Neural progenitor cell (in vitro differentiated cells): ENCODE measurements at regions not wholly inside any gene's neighbourhood (a gene's known extent, or its start where the extent isn't known, plus 50 kb on each side); places are given as distances from the start of the nearest gene placed in this dataset.

ENCODE experiments used
- DNase-seq: peaks from one replicate; pipeline ENCODE4 v3.0.0-alpha.2; 2016; ENCODE audit warnings: low spot score
- H2AFZ ChIP-seq: fragments of 200-600 bp; sonication (generic); replicated peaks from 2 replicates; pipeline ENCODE4 v1.6.1; 2016; ENCODE audit warnings: antibody characterized with exemption
- H3F3A ChIP-seq: fragments of 200-600 bp; sonication (generic); 2 replicates; pipeline ENCODE4 v1.6.1; 2016; ENCODE audit warnings: antibody characterized with exemption, low read depth
- H3K27ac ChIP-seq: fragments of 200-600 bp; sonication (generic); 2 replicates; pipeline ENCODE4 v1.5.1; 2016; ENCODE audit warnings: mild to moderate bottlenecking
- H3K27me3 ChIP-seq: fragments of 200-600 bp; sonication (generic); 2 replicates; pipeline ENCODE4 v1.6.1; 2016; ENCODE audit warnings: mild to moderate bottlenecking, moderate library complexity
- H3K36me3 ChIP-seq: fragments of 200-600 bp; sonication (generic); 2 replicates; pipeline ENCODE4 v1.5.1; 2016
- H3K4me1 ChIP-seq: fragments of 200-600 bp; sonication (generic); 2 replicates; pipeline ENCODE4 v1.6.1; 2016; ENCODE audit warnings: mixed run types
- H3K4me2 ChIP-seq: fragments of 200-600 bp; sonication (generic); 2 replicates; pipeline ENCODE4 v1.6.1; 2016
- H3K4me3 ChIP-seq: fragments of 200-600 bp; sonication (generic); 2 replicates; pipeline ENCODE4 v1.5.1; 2016
- H3K79me2 ChIP-seq: fragments of 200-600 bp; sonication (generic); 2 replicates; pipeline ENCODE4 v1.6.1; 2016; ENCODE audit warnings: low read depth
- H3K9ac ChIP-seq: fragments of 200-600 bp; sonication (generic); 2 replicates; pipeline ENCODE4 v1.6.1; 2016
- H3K9me3 ChIP-seq: fragments of 200-600 bp; sonication (generic); 2 replicates; pipeline ENCODE4 v1.5.1; 2016; ENCODE audit warnings: low read depth
- H4K20me1 ChIP-seq: fragments of 200-600 bp; sonication (generic); 2 replicates; pipeline ENCODE4 v1.6.1; 2016; ENCODE audit warnings: low read depth
- H3K27ac Mint-ChIP-seq: 3 replicates; pipeline ENCODE4 v1.8.0; 2021; ENCODE audit warnings: mixed read lengths
- H3K27me3 Mint-ChIP-seq: 2 replicates; pipeline ENCODE4 v1.8.0; 2022; ENCODE audit warnings: low read depth, mild to moderate bottlenecking, inconsistent platforms, moderate library complexity, mixed read lengths; ENCODE audit not compliant: insufficient read depth
- H3K36me3 Mint-ChIP-seq: 3 replicates; pipeline ENCODE4 v1.8.0; 2021; ENCODE audit warnings: mixed read lengths
- H3K4me1 Mint-ChIP-seq: 3 replicates; pipeline ENCODE4 v1.8.0; 2021; ENCODE audit warnings: mixed read lengths
- H3K4me3 Mint-ChIP-seq: 3 replicates; pipeline ENCODE4 v1.8.0; 2021; ENCODE audit warnings: mild to moderate bottlenecking, moderate library complexity, mixed read lengths
- H3K9me3 Mint-ChIP-seq: 3 replicates; pipeline ENCODE4 v1.8.0; 2020; ENCODE audit warnings: mixed read lengths
- EZH2 ChIP-seq: fragments of 200-600 bp; sonication (generic); IDR thresholded peaks from 2 replicates; pipeline ENCODE4 v1.6.1; 2017; ENCODE audit warnings: antibody characterized with exemption, mild to moderate bottlenecking, moderate library complexity
- EZH2phosphoT487 ChIP-seq: fragments of 200-600 bp; sonication (generic); IDR thresholded peaks from 2 replicates; pipeline ENCODE4 v1.6.1; 2017; ENCODE audit warnings: antibody characterized with exemption
- TF ChIP-seq, protein P1 (sequence below): fragments of 200-600 bp; sonication (generic); IDR thresholded peaks from 2 replicates; pipeline ENCODE4 v1.5.1; 2017; ENCODE audit warnings: antibody characterized with exemption, mild to moderate bottlenecking

- Histone ChIP-seq H3K27ac (no peak overlapping the region), H3K4me3 (no peak overlapping the region), H3K9me3 (no peaks in the 10 kb centered on the region), H3K79me2 (no peaks in the 10 kb centered on the region), H3K4me2 (no peak overlapping the region), H4K20me1 (no peaks in the 10 kb centered on the region), H3F3A (no peaks in the 10 kb centered on the region), H2AFZ (no peak overlapping the region), H3K4me1 (no peaks in the 10 kb centered on the region), H3K9ac (no peak overlapping the region), H3K36me3 (no peaks in the 10 kb centered on the region), H3K27me3 (no peaks in the 10 kb centered on the region)
- no peak overlapping the region for H3K27ac Mint-ChIP-seq
- H3K4me1 Mint-ChIP-seq, result no peaks in the 10 kb centered on the region
- H3K9me3 Mint-ChIP-seq, result peaks cover 9% of the 10 kb centered on the region
- DNase-seq, result peak; percentile 22
- no peak overlapping the region for H3K4me3 Mint-ChIP-seq
- no peak for TF ChIP-seq EZH2phosphoT487
- TF ChIP-seq, protein P1, sequence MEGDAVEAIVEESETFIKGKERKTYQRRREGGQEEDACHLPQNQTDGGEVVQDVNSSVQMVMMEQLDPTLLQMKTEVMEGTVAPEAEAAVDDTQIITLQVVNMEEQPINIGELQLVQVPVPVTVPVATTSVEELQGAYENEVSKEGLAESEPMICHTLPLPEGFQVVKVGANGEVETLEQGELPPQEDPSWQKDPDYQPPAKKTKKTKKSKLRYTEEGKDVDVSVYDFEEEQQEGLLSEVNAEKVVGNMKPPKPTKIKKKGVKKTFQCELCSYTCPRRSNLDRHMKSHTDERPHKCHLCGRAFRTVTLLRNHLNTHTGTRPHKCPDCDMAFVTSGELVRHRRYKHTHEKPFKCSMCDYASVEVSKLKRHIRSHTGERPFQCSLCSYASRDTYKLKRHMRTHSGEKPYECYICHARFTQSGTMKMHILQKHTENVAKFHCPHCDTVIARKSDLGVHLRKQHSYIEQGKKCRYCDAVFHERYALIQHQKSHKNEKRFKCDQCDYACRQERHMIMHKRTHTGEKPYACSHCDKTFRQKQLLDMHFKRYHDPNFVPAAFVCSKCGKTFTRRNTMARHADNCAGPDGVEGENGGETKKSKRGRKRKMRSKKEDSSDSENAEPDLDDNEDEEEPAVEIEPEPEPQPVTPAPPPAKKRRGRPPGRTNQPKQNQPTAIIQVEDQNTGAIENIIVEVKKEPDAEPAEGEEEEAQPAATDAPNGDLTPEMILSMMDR, result peak; percentile 31
- H3K36me3 Mint-ChIP-seq, result no peaks in the 10 kb centered on the region
- peaks cover 6% of the 10 kb centered on the region for H3K27me3 Mint-ChIP-seq
Observed at GRCh38 chr10:130333185-130333584, 197.0 kb downstream of the GLRX3 start.

- H3K9me3 Mint-ChIP-seq, result peaks cover 6% of the 10 kb centered on the region
Observed at GRCh38 chr10:130335336-130335735, 199.1 kb downstream of the GLRX3 start.

GRCh38 chr10:130336617-130337304 is 200.6 kb downstream of the GLRX3 start:
- H4K20me1 ChIP-seq, result no peaks in the 10 kb centered on the region
- H2AFZ ChIP-seq, result no peak overlapping the region
- no peaks in the 10 kb centered on the region for H3K9me3 ChIP-seq
- no peak overlapping the region for H3K27ac ChIP-seq
- no peak overlapping the region for H3K4me2 ChIP-seq
- TF ChIP-seq, protein P1, result peak; percentile 60
- TF ChIP-seq EZH2 (no peak), EZH2phosphoT487 (no peak)
- no peak overlapping the region for H3K9ac ChIP-seq
- Mint-ChIP-seq H3K4me3 (no peak overlapping the region), H3K27ac (no peak overlapping the region), H3K36me3 (no peaks in the 10 kb centered on the region), H3K9me3 (peaks cover 6% of the 10 kb centered on the region), H3K27me3 (peaks cover 6% of the 10 kb centered on the region), H3K4me1 (no peaks in the 10 kb centered on the region)
- no peak overlapping the region for H3K4me3 ChIP-seq
- H3K79me2 ChIP-seq, result no peaks in the 10 kb centered on the region
- no peaks in the 10 kb centered on the region for H3K27me3 ChIP-seq
- H3F3A ChIP-seq, result no peaks in the 10 kb centered on the region
- H3K36me3 ChIP-seq, result no peaks in the 10 kb centered on the region
- DNase-seq, result peak; percentile 65
- H3K4me1 ChIP-seq, result no peaks in the 10 kb centered on the region

More at GRCh38 chr10:130335336-130335735, 199.1 kb downstream of the GLRX3 start:
- Histone ChIP-seq H3K4me3 (no peak overlapping the region), H3F3A (no peaks in the 10 kb centered on the region), H3K9ac (no peak overlapping the region), H3K4me2 (no peak overlapping the region), H4K20me1 (no peaks in the 10 kb centered on the region), H3K27ac (no peak overlapping the region), H2AFZ (no peak overlapping the region), H3K27me3 (no peaks in the 10 kb centered on the region), H3K36me3 (no peaks in the 10 kb centered on the region), H3K4me1 (no peaks in the 10 kb centered on the region), H3K9me3 (no peaks in the 10 kb centered on the region), H3K79me2 (no peaks in the 10 kb centered on the region)
- no peak for DNase-seq
- Mint-ChIP-seq H3K27ac (no peak overlapping the region), H3K4me3 (no peak overlapping the region), H3K4me1 (no peaks in the 10 kb centered on the region), H3K36me3 (no peaks in the 10 kb centered on the region), H3K27me3 (peaks cover 6% of the 10 kb centered on the region)
- no peak for TF ChIP-seq EZH2phosphoT487
- TF ChIP-seq, protein P1, result no peak
- no peak for TF ChIP-seq EZH2
